B cell (primary cell): ENCODE measurements at regions not wholly inside any gene's neighbourhood (a gene's known extent, or its start where the extent isn't known, plus 50 kb on each side); places are given as distances from the start of the nearest gene placed in this dataset.

Source experiments
- ATAC-seq: fragments of 200-7000 bp; cut with Tn5 transposase; one replicate; pipeline ENCODE4 v1.10.0; 2021; ENCODE audit warnings: low read depth, mild to moderate bottlenecking, moderate number of reproducible peaks, moderate library complexity
- CTCF ChIA-PET: fragments of 350-600 bp; sonication (Branson Sonifier 250); formaldehyde crosslinking; loops from one replicate; lab custom pipeline; 2021; ENCODE audit warnings: antibody characterized with exemption, inconsistent platforms; lab: Charles Lee
- POLR2A ChIA-PET: fragments of 350-600 bp; sonication (Branson Sonifier 250); formaldehyde crosslinking; loops from one replicate; lab custom pipeline; 2021; ENCODE audit warnings: antibody characterized with exemption; lab: Charles Lee
- DNase-seq: peaks from one replicate; pipeline ENCODE4 v3.0.0; 2013
- H2AFZ ChIP-seq: 2 replicates; pipeline ENCODE4 v1.6.1; 2012; ENCODE audit warnings: mild to moderate bottlenecking, low read depth, low read length; ENCODE audit not compliant: insufficient read depth, poor library complexity, severe bottlenecking
- H3K27ac ChIP-seq, 2 donors: 1 replicate in 1 of 2; 2 replicates in 1 of 2; pipeline ENCODE4 v1.5.1; 2012 to 2013; ENCODE audit warnings: low read length in 2 of 2, mild to moderate bottlenecking in 2 of 2, moderate library complexity in 1 of 2
- H3K27me3 ChIP-seq, 4 experiments: fragments of 200-600 bp in 1 of 4; sonication (generic) in 1 of 4; replicated peaks in 1 of 4; 1 replicate in 2 of 4; 2 replicates in 2 of 4; pipeline versions ENCODE4 v1.6.1 to v1.7.0; 2013 to 2016; ENCODE audit warnings: low read length in 3 of 4, mild to moderate bottlenecking in 2 of 4, mixed read lengths in 1 of 4, moderate library complexity in 1 of 4; ENCODE audit not compliant: insufficient read depth in 4 of 4, control insufficient read depth in 3 of 4; ENCODE audit errors: control extremely low read depth in 1 of 4
- H3K36me3 ChIP-seq, 2 experiments: replicated peaks in 1 of 2; 1 replicate in 1 of 2; 2 replicates in 1 of 2; pipeline versions ENCODE4 v1.6.1 to v1.7.1; 2013; ENCODE audit warnings: low read length in 1 of 2; ENCODE audit not compliant: insufficient read depth in 2 of 2, control insufficient read depth in 1 of 2; ENCODE audit errors: control extremely low read depth in 1 of 2, extremely low read depth in 1 of 2
- H3K4me1 ChIP-seq, 2 donors: fragments of 200-600 bp in 1 of 2; sonication (generic) in 1 of 2; 1 replicate in 1 of 2; 2 replicates in 1 of 2; pipeline versions ENCODE4 v1.5.1 to v1.6.1; 2013 to 2017; ENCODE audit warnings: low read length in 2 of 2; ENCODE audit not compliant: control insufficient read depth in 2 of 2, insufficient read depth in 2 of 2
- H3K4me2 ChIP-seq: replicated peaks from 2 replicates; pipeline ENCODE3; 2012; ENCODE audit warnings: mild to moderate bottlenecking, low read depth, low read length; ENCODE audit not compliant: poor library complexity, severe bottlenecking
- H3K4me3 ChIP-seq, 5 experiments: fragments of 200-600 bp in 1 of 5; sonication (generic) in 1 of 5; 1 replicate in 3 of 5; 2 replicates in 2 of 5; pipeline versions ENCODE4 v1.5.1 to v1.7.0; 2011 to 2016; ENCODE audit warnings: low read length in 4 of 5, mild to moderate bottlenecking in 4 of 5, low read depth in 2 of 5, control low read depth in 1 of 5, moderate library complexity in 1 of 5; ENCODE audit not compliant: insufficient read depth in 1 of 5; ENCODE audit errors: control extremely low read depth in 1 of 5, extremely low read depth in 1 of 5
- H3K79me2 ChIP-seq: fragments of 200-600 bp; sonication (generic); one replicate; pipeline ENCODE4 v1.6.0; 2016; ENCODE audit warnings: low read length; ENCODE audit not compliant: control insufficient read depth, insufficient read depth
- H3K9ac ChIP-seq: fragments of 200-600 bp; sonication (generic); 2 replicates; pipeline ENCODE4 v1.6.1; 2017; ENCODE audit warnings: mild to moderate bottlenecking, low read length, moderate library complexity
- H3K9me3 ChIP-seq, 3 donors: one replicate each; pipeline versions ENCODE4 v1.6.1 to v1.7.1; 2013; ENCODE audit warnings: low read length in 2 of 3; ENCODE audit not compliant: control insufficient read depth in 2 of 3, insufficient read depth in 1 of 3; ENCODE audit errors: control extremely low read depth in 1 of 3
- H4K20me1 ChIP-seq: 2 replicates; pipeline ENCODE4 v1.6.0; 2012; ENCODE audit warnings: mild to moderate bottlenecking, low read length; ENCODE audit not compliant: insufficient read depth, control insufficient read depth, poor library complexity, severe bottlenecking
- H3K27ac Mint-ChIP-seq: one replicate; pipeline ENCODE4 v1.8.0; 2021; ENCODE audit warnings: mixed read lengths
- H3K27me3 Mint-ChIP-seq: one replicate; pipeline ENCODE4 v1.8.0; 2021; ENCODE audit warnings: mixed read lengths
- H3K4me1 Mint-ChIP-seq: one replicate; pipeline ENCODE4 v1.8.0; 2021; ENCODE audit warnings: mixed read lengths
- H3K4me3 Mint-ChIP-seq: one replicate; pipeline ENCODE4 v1.8.0; 2021; ENCODE audit warnings: mixed read lengths
- H3K9me3 Mint-ChIP-seq: one replicate; pipeline ENCODE4 v1.8.0; 2022; ENCODE audit warnings: mixed read lengths; ENCODE audit not compliant: insufficient read depth
- EZH2 ChIP-seq: IDR thresholded peaks from 2 replicates; pipeline ENCODE4 v1.6.1; 2012; ENCODE audit warnings: borderline replicate concordance, low read depth, mild to moderate bottlenecking, moderate library complexity, low read length; ENCODE audit not compliant: insufficient read depth, poor library complexity, severe bottlenecking
- WGBS: methylation state at CpG from one replicate; pipeline ENCODE4 v1.1.5; 2013; ENCODE audit warnings: missing lambda C conversion rate; ENCODE audit not compliant: insufficient coverage; 5-methylcytosine and 5-hydroxymethylcytosine counted together
- intact Hi-C: fragments of 100-400 bp; cut with micrococcal nuclease; formaldehyde crosslinking; loops from one replicate; pipeline ENCODE4 v1.10.0; 2022
- TF ChIP-seq, protein P1 (sequence below): fragments of 200-600 bp; IDR thresholded peaks from one replicate; pipeline ENCODE4 v1.8.0; 2022; ENCODE audit warnings: antibody characterized with exemption, mild to moderate bottlenecking

DNA sequence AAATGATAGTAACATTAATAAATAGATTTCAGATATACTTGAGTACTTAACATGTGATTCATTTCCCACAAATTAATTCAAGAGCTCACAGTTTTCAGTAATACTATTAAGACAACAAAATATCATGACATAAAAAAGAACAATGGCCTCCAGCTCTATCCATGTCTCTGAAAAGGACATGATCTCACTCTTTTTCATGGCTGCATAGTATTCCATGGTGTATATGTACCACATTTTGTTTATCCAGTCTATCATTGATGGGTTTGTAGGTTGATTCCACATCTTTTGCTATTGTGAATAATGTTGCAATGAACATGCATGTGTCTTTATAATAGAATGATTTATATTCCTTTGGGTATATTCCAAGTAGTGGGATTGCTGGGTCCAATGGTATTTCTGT, 1012.8 kb upstream of the ALCAM start:
- no peak overlapping the region for H3K27ac Mint-ChIP-seq
- H3K27me3 Mint-ChIP-seq = no peaks in the 10 kb centered on the region
- POLR2A ChIA-PET = no interaction called here
- no peak overlapping the region for H3K9ac ChIP-seq
- TF ChIP-seq, protein P1, sequence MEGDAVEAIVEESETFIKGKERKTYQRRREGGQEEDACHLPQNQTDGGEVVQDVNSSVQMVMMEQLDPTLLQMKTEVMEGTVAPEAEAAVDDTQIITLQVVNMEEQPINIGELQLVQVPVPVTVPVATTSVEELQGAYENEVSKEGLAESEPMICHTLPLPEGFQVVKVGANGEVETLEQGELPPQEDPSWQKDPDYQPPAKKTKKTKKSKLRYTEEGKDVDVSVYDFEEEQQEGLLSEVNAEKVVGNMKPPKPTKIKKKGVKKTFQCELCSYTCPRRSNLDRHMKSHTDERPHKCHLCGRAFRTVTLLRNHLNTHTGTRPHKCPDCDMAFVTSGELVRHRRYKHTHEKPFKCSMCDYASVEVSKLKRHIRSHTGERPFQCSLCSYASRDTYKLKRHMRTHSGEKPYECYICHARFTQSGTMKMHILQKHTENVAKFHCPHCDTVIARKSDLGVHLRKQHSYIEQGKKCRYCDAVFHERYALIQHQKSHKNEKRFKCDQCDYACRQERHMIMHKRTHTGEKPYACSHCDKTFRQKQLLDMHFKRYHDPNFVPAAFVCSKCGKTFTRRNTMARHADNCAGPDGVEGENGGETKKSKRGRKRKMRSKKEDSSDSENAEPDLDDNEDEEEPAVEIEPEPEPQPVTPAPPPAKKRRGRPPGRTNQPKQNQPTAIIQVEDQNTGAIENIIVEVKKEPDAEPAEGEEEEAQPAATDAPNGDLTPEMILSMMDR = no peak
- no peak for TF ChIP-seq EZH2
- intact Hi-C loops = no loop called here
- H3K4me3 ChIP-seq = no peak overlapping the region
- H3K4me3 Mint-ChIP-seq = no peak overlapping the region
- no peaks in the 10 kb centered on the region for H3K27me3 ChIP-seq
- no peak overlapping the region for H3K27ac ChIP-seq
- no peaks in the 10 kb centered on the region for H3K4me1 Mint-ChIP-seq
- no peaks in the 10 kb centered on the region for H4K20me1 ChIP-seq
- CTCF ChIA-PET = no interaction called here
- H3K79me2 ChIP-seq = no peaks in the 10 kb centered on the region
- no peaks in the 10 kb centered on the region for H3K4me1 ChIP-seq
- H3K9me3 Mint-ChIP-seq = no peaks in the 10 kb centered on the region
- no peaks in the 10 kb centered on the region for H3K36me3 ChIP-seq
- H2AFZ ChIP-seq = no peak overlapping the region
- H3K9me3 ChIP-seq = no peaks in the 10 kb centered on the region
- DNase-seq (no peak), ATAC-seq (no peak)
- H3K4me2 ChIP-seq = no peak overlapping the region

GRCh38 chr3:104359546-104359945, 1007.2 kb upstream of the ALCAM start:
- H3K4me1 ChIP-seq = no peaks in the 10 kb centered on the region
- H3K9me3 Mint-ChIP-seq = peaks cover 4% of the 10 kb centered on the region
- no peak overlapping the region for H3K4me2 ChIP-seq
- intact Hi-C loops = no loop called here
- no peak overlapping the region for H3K27ac ChIP-seq
- no peak for DNase-seq
- CTCF ChIA-PET = no interaction called here
- H3K36me3 ChIP-seq = no peaks in the 10 kb centered on the region
- no peaks in the 10 kb centered on the region for H3K27me3 ChIP-seq
- POLR2A ChIA-PET = no interaction called here
- H3K9me3 ChIP-seq = no peaks in the 10 kb centered on the region
- no peaks in the 10 kb centered on the region for H3K27me3 Mint-ChIP-seq
- H2AFZ ChIP-seq = no peak overlapping the region
- H3K4me3 Mint-ChIP-seq = no peak overlapping the region
- H3K4me1 Mint-ChIP-seq = peaks cover 4% of the 10 kb centered on the region
- no peaks in the 10 kb centered on the region for H3K79me2 ChIP-seq
- H3K27ac Mint-ChIP-seq = no peak overlapping the region
- no CpG with 5 or more reads among the region's 4 CpGs for WGBS
- no peak overlapping the region for H3K9ac ChIP-seq
- no peak overlapping the region for H3K4me3 ChIP-seq
- ATAC-seq = no peak
- no peaks in the 10 kb centered on the region for H4K20me1 ChIP-seq
- no peak for TF ChIP-seq EZH2
